ENCODE measurements at regions not wholly inside any gene's neighbourhood (a gene's known extent, or its start where the extent isn't known, plus 50 kb on each side); places are given as distances from the start of the nearest gene placed in this dataset.

DNA sequence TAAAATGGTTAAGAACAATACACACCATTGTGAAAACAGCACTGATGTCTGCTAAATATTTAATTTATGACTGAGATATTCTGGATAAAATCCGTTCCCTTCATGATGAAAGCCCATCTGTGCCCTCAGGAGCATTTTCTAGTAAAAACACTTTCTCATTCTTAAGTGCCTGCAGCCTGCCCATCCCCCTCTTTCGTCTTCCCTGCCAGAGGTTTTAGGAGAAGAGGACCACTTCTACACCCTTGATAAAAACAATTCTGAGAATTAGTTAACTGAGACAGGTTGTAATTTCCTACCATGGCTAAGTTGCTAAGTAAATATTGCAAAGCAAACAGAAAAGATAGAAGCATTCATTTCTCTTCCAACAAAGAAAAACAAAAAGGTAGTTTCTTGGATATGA lies 272.6 kb downstream of the ATPSCKMT start:
- ChIA-PET POLR2A (no interaction called here), CTCF (no interaction called here)
- TF ChIP-seq, protein P1, sequence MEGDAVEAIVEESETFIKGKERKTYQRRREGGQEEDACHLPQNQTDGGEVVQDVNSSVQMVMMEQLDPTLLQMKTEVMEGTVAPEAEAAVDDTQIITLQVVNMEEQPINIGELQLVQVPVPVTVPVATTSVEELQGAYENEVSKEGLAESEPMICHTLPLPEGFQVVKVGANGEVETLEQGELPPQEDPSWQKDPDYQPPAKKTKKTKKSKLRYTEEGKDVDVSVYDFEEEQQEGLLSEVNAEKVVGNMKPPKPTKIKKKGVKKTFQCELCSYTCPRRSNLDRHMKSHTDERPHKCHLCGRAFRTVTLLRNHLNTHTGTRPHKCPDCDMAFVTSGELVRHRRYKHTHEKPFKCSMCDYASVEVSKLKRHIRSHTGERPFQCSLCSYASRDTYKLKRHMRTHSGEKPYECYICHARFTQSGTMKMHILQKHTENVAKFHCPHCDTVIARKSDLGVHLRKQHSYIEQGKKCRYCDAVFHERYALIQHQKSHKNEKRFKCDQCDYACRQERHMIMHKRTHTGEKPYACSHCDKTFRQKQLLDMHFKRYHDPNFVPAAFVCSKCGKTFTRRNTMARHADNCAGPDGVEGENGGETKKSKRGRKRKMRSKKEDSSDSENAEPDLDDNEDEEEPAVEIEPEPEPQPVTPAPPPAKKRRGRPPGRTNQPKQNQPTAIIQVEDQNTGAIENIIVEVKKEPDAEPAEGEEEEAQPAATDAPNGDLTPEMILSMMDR (IDR thresholded peaks at IDR 0.05; ENCODE audit: control extremely low read depth, extremely low read depth, low read depth, missing control alignments) = no peak
- DNase-seq (ENCODE audit: extremely low spot score) = no peak

- CTCF ChIA-PET = no interaction called here
- POLR2A ChIA-PET = no interaction called here
- TF ChIP-seq, protein P1 (IDR thresholded peaks at IDR 0.05; ENCODE audit: control extremely low read depth, extremely low read depth, low read depth, missing control alignments) = no peak
- no peak for DNase-seq (ENCODE audit: extremely low spot score)
Observed at GRCh38 chr5:9976621-9977020, 273.1 kb downstream of the ATPSCKMT start.

- ChIA-PET POLR2A (no interaction called here), CTCF (interaction anchor here (1.1 to 2.4 kb wide), 2 partner anchors 9 to 12 kb away, joined by 3 to 7 read pairs; no protein-coding TSS in a partner anchor)
- TF ChIP-seq, protein P1 (IDR thresholded peaks at IDR 0.05; ENCODE audit: control extremely low read depth, extremely low read depth, low read depth, missing control alignments) = no peak
- no peak for DNase-seq (ENCODE audit: extremely low spot score)
Observed at GRCh38 chr5:9972059-9972458, 277.6 kb downstream of the ATPSCKMT start.

GRCh38 chr5:9971301-9971700 lies 278.4 kb downstream of the ATPSCKMT start:
- ChIA-PET CTCF (interaction anchor here (2.4 kb wide), 1 partner anchor 13 kb away, joined by 7 read pairs; no protein-coding TSS in a partner anchor), POLR2A (no interaction called here)
- DNase-seq (ENCODE audit: extremely low spot score) = no peak
- TF ChIP-seq, protein P1 (IDR thresholded peaks at IDR 0.05; ENCODE audit: control extremely low read depth, extremely low read depth, low read depth, missing control alignments) = no peak

- ChIA-PET POLR2A (no interaction called here), CTCF (no interaction called here)
- no peak for DNase-seq (ENCODE audit: extremely low spot score)
- TF ChIP-seq, protein P1 (IDR thresholded peaks at IDR 0.05; ENCODE audit: control extremely low read depth, extremely low read depth, low read depth, missing control alignments) = no peak
Observed at GRCh38 chr5:9958914-9959313, 290.8 kb downstream of the ATPSCKMT start.

DNA sequence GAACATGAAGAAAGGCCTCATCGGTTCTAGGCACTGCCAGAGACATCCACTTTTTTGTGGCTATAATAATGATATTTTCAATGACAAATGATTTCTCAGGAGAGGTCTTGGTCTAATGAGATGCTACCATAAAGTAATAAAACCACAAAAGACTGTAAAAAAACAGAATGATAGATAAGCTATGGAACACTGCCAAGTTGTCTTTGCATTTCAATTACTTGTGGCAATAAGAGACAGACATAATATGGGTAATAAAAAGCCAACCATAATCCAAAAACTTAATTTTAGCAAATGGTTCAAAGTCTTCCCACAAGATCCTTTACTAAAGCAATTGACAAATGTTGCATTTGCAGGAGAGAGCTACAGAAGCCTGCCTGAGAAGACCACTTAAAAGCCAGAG lies 292.5 kb downstream of the ATPSCKMT start:
- ChIA-PET POLR2A (no interaction called here), CTCF (no interaction called here)
- no peak for DNase-seq (ENCODE audit: extremely low spot score)
- TF ChIP-seq, protein P1 (IDR thresholded peaks at IDR 0.05; ENCODE audit: control extremely low read depth, extremely low read depth, low read depth, missing control alignments) = no peak

GRCh38 chr5:9956725-9957124 lies 293.0 kb downstream of the ATPSCKMT start:
- ChIA-PET POLR2A (no interaction called here), CTCF (no interaction called here)
- no peak for DNase-seq (ENCODE audit: extremely low spot score)
- TF ChIP-seq, protein P1 (IDR thresholded peaks at IDR 0.05; ENCODE audit: control extremely low read depth, extremely low read depth, low read depth, missing control alignments) = no peak
